ENCODE measurements at regions not wholly inside any gene's neighbourhood (a gene's known extent, or its start where the extent isn't known, plus 50 kb on each side); places are given as distances from the start of the nearest gene placed in this dataset.

DNA sequence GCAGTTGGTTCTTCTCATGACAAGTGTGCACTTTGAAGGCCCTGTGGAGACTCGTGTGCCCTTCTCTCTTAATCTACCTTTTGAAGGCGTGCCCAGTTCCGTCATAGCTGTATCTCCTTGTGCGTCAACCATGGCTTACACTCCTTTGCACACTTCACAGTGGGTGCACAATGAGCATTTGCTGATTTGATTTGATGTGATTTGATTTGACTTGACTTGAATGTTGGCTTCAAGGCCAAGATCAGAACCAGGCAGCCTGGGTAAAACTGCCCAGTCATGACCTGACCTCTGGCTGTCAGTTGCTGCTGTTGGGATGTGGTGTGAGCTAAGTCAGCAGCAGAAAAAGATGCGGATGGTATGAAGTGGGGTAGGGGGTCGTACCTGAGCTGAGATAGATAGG, 670.3 kb upstream of the HS6ST1 start:
- Histone ChIP-seq H3K27me3 (no peaks in the 10 kb centered on the region), H3K4me1 (no peaks in the 10 kb centered on the region), H3K27ac (no peak overlapping the region), H3K36me3 (ENCODE audit: low read depth, missing control alignments) (no peaks in the 10 kb centered on the region), H3K4me3 (no peak overlapping the region), H3K9me3 (no peaks in the 10 kb centered on the region)
- DNase-seq: no peak
- intact Hi-C loops (cut with DNase I; ENCODE audit: low total_unique reads): no loop called here
- WGBS, 2 donors: 84 to 92% methylated on average over 6 of the region's 6 CpGs
- TF ChIP-seq, protein P1, sequence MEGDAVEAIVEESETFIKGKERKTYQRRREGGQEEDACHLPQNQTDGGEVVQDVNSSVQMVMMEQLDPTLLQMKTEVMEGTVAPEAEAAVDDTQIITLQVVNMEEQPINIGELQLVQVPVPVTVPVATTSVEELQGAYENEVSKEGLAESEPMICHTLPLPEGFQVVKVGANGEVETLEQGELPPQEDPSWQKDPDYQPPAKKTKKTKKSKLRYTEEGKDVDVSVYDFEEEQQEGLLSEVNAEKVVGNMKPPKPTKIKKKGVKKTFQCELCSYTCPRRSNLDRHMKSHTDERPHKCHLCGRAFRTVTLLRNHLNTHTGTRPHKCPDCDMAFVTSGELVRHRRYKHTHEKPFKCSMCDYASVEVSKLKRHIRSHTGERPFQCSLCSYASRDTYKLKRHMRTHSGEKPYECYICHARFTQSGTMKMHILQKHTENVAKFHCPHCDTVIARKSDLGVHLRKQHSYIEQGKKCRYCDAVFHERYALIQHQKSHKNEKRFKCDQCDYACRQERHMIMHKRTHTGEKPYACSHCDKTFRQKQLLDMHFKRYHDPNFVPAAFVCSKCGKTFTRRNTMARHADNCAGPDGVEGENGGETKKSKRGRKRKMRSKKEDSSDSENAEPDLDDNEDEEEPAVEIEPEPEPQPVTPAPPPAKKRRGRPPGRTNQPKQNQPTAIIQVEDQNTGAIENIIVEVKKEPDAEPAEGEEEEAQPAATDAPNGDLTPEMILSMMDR (IDR thresholded peaks at IDR 0.05): no peak
- TF ChIP-seq POLR2A (IDR thresholded peaks at IDR 0.05): no peak

DNA sequence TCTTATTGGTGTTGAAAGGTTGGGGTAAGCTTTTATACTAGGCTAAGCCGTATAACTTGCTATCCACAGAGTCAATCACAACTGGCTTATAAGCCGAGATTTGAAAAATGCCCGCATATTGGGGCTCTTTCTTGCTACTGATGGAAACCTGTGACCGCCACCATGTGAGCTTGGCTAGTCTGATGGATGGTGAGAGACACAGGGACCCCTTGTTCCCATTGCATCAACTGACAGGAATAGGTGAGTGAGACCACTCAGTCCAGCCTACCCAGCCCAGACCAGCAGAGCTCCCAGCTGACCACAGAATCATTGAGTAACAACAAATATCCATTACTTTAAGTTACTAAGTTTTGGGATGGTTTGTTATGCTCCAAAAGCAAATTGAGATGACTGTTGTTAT, 676.4 kb upstream of the HS6ST1 start:
- Histone ChIP-seq H3K36me3 (ENCODE audit: low read depth, missing control alignments) (no peaks in the 10 kb centered on the region), H3K27me3 (no peaks in the 10 kb centered on the region), H3K4me1 (no peaks in the 10 kb centered on the region), H3K27ac (no peak overlapping the region), H3K9me3 (no peaks in the 10 kb centered on the region), H3K4me3 (no peak overlapping the region)
- TF ChIP-seq, protein P1 (IDR thresholded peaks at IDR 0.05): no peak
- TF ChIP-seq POLR2A (IDR thresholded peaks at IDR 0.05): no peak
- 98% methylated on average over 4 of the region's 4 CpGs for WGBS, 2 donors
- intact Hi-C loops (cut with DNase I; ENCODE audit: low total_unique reads): no loop called here
- DNase-seq: no peak

DNA sequence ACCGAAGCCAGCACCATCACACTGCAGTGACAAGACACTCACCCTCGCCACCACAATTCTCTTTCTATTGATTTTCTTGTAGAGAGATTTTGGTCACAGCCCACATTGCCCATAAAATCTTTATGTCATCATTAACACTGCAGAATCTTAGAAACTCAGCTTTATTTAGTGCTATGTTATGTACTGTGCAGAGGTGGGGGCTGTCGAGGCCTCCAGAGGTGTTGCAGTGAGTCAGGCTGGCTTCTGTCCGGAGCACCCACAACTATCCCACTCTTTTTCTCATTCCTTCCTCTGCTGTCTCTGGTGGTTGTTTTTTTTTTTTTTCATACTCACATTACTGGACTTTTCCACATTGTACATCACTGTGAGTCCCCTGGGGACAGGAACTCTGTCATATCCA, 677.4 kb upstream of the HS6ST1 start:
- WGBS, 2 donors: 93 to 95% methylated on average over 4 of the region's 4 CpGs
- H3K9me3 ChIP-seq: no peaks in the 10 kb centered on the region
- no peaks in the 10 kb centered on the region for H3K4me1 ChIP-seq
- no peaks in the 10 kb centered on the region for H3K36me3 ChIP-seq (ENCODE audit: low read depth, missing control alignments)
- no peak overlapping the region for H3K4me3 ChIP-seq
- intact Hi-C loops (cut with DNase I; ENCODE audit: low total_unique reads): no loop called here
- no peak overlapping the region for H3K27ac ChIP-seq
- TF ChIP-seq POLR2A (IDR thresholded peaks at IDR 0.05): no peak
- TF ChIP-seq, protein P1 (IDR thresholded peaks at IDR 0.05): no peak
- DNase-seq: no peak
- H3K27me3 ChIP-seq: no peaks in the 10 kb centered on the region

DNA sequence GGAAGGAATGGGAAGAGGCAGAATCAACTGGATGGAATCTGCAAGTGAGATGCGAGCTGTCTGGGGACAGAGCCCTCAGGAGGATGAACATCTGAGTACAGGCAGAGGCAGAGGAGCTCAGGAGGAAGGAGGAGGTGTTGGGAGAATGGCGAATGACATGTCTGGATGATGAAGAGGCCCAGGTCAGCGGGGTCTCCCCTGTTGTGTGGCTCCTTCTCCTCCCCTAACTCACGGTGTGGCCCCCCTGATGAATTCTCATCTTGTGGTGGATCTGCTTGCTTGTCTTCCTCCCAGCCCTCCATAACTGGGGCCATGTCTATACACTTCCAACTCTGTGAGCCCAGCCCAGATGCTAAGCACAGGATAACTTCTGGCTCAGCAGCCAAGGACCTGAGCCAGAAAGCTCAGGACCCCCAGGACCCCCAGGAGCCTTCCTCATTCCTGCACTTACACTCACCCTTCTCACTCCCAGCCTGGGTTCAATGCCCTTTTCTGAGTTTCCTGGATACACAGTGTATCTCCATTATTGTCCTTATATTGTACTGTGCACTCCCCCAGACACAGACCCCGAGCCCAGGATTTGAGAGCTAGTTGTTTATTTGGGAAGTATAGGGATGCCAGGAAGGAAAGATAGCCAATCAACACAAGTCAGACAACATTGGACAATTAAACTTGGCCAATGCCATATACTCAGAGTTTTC, 678.6 kb upstream of the HS6ST1 start:
- Histone ChIP-seq H3K4me1 (no peaks in the 10 kb centered on the region), H3K9me3 (no peaks in the 10 kb centered on the region), H3K27me3 (no peaks in the 10 kb centered on the region), H3K27ac (no peak overlapping the region), H3K4me3 (no peak overlapping the region), H3K36me3 (ENCODE audit: low read depth, missing control alignments) (no peaks in the 10 kb centered on the region)
- no peak for DNase-seq
- TF ChIP-seq POLR2A (IDR thresholded peaks at IDR 0.05): no peak
- TF ChIP-seq, protein P1 (IDR thresholded peaks at IDR 0.05): no peak
- intact Hi-C loops (cut with DNase I; ENCODE audit: low total_unique reads): no loop called here
- WGBS, 2 donors: 72 to 82% methylated on average over 5 of the region's 5 CpGs

DNA sequence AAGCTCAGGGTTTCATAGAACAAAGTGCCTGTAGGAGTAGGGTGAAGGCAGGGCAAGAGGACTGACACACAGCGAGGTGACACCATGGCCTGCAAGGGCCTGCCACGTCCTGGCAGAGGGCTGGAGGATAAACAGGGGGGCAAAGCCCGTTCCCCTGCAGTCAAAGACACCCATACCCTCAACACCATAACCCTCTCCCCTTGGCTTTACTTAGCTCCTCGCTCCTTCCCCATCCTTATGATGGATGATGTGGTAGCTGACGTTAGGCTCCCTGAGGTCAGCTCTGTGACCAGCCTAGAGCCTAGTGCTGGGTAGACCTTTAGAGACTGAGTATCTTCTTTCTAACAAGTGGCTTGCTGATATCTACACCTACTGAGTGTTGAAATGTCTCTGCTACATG, 683.3 kb upstream of the HS6ST1 start:
- 88 to 97% methylated on average over 5 of the region's 5 CpGs for WGBS, 2 donors
- Histone ChIP-seq H3K36me3 (ENCODE audit: low read depth, missing control alignments) (no peaks in the 10 kb centered on the region), H3K9me3 (no peaks in the 10 kb centered on the region), H3K4me1 (no peaks in the 10 kb centered on the region), H3K4me3 (no peak overlapping the region), H3K27me3 (no peaks in the 10 kb centered on the region), H3K27ac (no peak overlapping the region)
- TF ChIP-seq, protein P1 (IDR thresholded peaks at IDR 0.05): no peak
- TF ChIP-seq POLR2A (IDR thresholded peaks at IDR 0.05): no peak
- no peak for DNase-seq
- intact Hi-C loops (cut with DNase I; ENCODE audit: low total_unique reads): no loop called here

All from testis (tissue), 2 donors.